GM12864 (cell line): ENCODE measurements at regions not wholly inside any gene's neighbourhood (a gene's known extent, or its start where the extent isn't known, plus 50 kb on each side); places are given as distances from the start of the nearest gene placed in this dataset.

Experiments
- DNase-seq: peaks from one replicate; pipeline ENCODE4 v3.0.0-alpha.2; 2011; ENCODE audit warnings: low read depth
- H3K4me3 ChIP-seq: 2 replicates; pipeline ENCODE4 v1.5.1; 2011; ENCODE audit warnings: mild to moderate bottlenecking, low read depth, low read length, control low read depth
- CTCF ChIP-seq: IDR thresholded peaks from 2 replicates; pipeline ENCODE4 v1.5.1; 2011; ENCODE audit warnings: low read depth, mild to moderate bottlenecking, moderate library complexity, low read length, control low read depth, inconsistent platforms; ENCODE audit errors: missing control alignments

DNA sequence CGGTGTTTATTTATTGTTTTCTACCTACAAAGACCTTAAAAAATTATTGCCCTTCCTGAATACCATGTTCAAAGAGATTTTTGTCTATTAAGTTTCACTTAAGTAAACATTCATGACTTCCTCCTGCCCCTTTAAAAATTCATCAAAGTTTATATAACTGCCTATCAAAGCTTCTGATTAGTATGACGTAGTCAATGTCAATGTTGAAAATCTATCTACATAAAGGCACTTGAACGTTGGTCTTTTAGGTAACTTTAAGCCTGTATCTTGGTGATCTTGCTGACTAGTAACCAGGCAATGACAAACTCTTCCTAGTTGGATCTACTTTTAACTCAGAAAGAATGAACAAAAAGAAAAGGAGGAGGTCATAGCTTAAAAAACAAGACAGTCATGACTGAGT is 97.2 kb downstream of the MAIP1 start:
- DNase-seq: no peak
- H3K4me3 ChIP-seq: no peak overlapping the region
- no peak for TF ChIP-seq CTCF

- no peak for DNase-seq
- H3K4me3 ChIP-seq: no peak overlapping the region
- no peak for TF ChIP-seq CTCF
Observed at GRCh38 chr2:200054681-200055468, 99.5 kb downstream of the MAIP1 start.

GRCh38 chr2:200056105-200056504 is 100.7 kb downstream of the MAIP1 start:
- DNase-seq: no peak
- no peak overlapping the region for H3K4me3 ChIP-seq
- no peak for TF ChIP-seq CTCF

GRCh38 chr2:200063155-200063554 is 107.8 kb downstream of the MAIP1 start:
- no peak for TF ChIP-seq CTCF
- no peak for DNase-seq
- no peak overlapping the region for H3K4me3 ChIP-seq

- no peak for DNase-seq
- no peak overlapping the region for H3K4me3 ChIP-seq
- no peak for TF ChIP-seq CTCF
Observed at GRCh38 chr2:200064879-200065278, 109.5 kb downstream of the MAIP1 start.

GRCh38 chr2:200065477-200065876 is 110.1 kb downstream of the MAIP1 start:
- TF ChIP-seq CTCF: no peak
- DNase-seq: no peak
- H3K4me3 ChIP-seq: no peak overlapping the region

DNA sequence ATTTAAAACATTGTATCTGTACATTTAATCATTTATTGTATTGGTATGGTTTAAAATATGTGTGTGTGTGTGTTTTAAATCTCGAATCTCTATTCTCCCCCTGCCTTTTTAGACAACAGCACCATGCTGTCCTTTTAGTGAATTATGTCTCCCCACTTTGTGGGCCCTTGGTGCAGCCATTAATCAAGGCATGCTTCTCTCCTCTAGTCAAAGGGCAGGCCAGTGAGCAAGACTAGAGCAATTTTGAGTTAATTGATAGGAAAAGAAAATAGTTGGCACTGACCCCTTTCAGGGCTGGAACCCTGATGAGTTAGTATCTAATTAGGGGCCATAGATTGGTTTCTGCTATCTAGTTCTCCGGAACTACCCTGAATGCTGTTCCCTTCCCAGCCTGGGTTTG is 111.0 kb downstream of the MAIP1 start:
- no peak overlapping the region for H3K4me3 ChIP-seq
- TF ChIP-seq CTCF: no peak
- no peak for DNase-seq
